Nephron progenitor cell (in vitro differentiated cells): ENCODE measurements at regions not wholly inside any gene's neighbourhood (a gene's known extent, or its start where the extent isn't known, plus 50 kb on each side); places are given as distances from the start of the nearest gene placed in this dataset.

ENCODE experiments used
- DNase-seq: peaks from one replicate; pipeline ENCODE4 v3.0.0; 2021
- H3K27ac Mint-ChIP-seq: 2 replicates; pipeline ENCODE4 v1.8.0; 2021; ENCODE audit warnings: mild to moderate bottlenecking, moderate library complexity, mixed read lengths
- H3K27me3 Mint-ChIP-seq: 2 replicates; pipeline ENCODE4 v1.8.0; 2021; ENCODE audit warnings: mild to moderate bottlenecking, low read depth, mixed read lengths; ENCODE audit not compliant: poor library complexity
- H3K36me3 Mint-ChIP-seq: 2 replicates; pipeline ENCODE4 v1.8.0; 2021; ENCODE audit warnings: low read depth, mixed read lengths
- H3K4me1 Mint-ChIP-seq: 2 replicates; pipeline ENCODE4 v1.8.0; 2021; ENCODE audit warnings: mixed read lengths
- H3K4me3 Mint-ChIP-seq: 2 replicates; pipeline ENCODE4 v1.8.0; 2021; ENCODE audit warnings: mild to moderate bottlenecking, moderate library complexity, mixed read lengths
- H3K9me3 Mint-ChIP-seq: 2 replicates; pipeline ENCODE4 v1.8.0; 2021; ENCODE audit warnings: mild to moderate bottlenecking, moderate library complexity, mixed read lengths
- CTCF ChIP-seq: fragments of 200-600 bp; sonication (generic); IDR thresholded peaks from 2 replicates; pipeline ENCODE4 v1.5.0; 2021; ENCODE audit warnings: antibody characterized with exemption

GRCh38 chr5:87156631-87157030, 111.1 kb upstream of the RASA1 start:
- no peak for TF ChIP-seq CTCF
- Mint-ChIP-seq H3K36me3 (no peaks in the 10 kb centered on the region), H3K27ac (no peak overlapping the region), H3K9me3 (no peaks in the 10 kb centered on the region), H3K27me3 (peaks cover 3% of the 10 kb centered on the region), H3K4me3 (no peak overlapping the region), H3K4me1 (peaks cover 15% of the 10 kb centered on the region)
- no peak for DNase-seq

GRCh38 chr5:87164409-87164808, 103.3 kb upstream of the RASA1 start:
- no peak overlapping the region for H3K4me3 Mint-ChIP-seq
- H3K27me3 Mint-ChIP-seq, result peaks cover 3% of the 10 kb centered on the region
- H3K9me3 Mint-ChIP-seq, result no peaks in the 10 kb centered on the region

GRCh38 chr5:87169300-87169991, 98.2 kb upstream of the RASA1 start:
- no peaks in the 10 kb centered on the region for H3K27me3 Mint-ChIP-seq
- DNase-seq, result no peak
- no peak for TF ChIP-seq CTCF
- H3K36me3 Mint-ChIP-seq, result no peaks in the 10 kb centered on the region
- H3K4me1 Mint-ChIP-seq, result peaks cover 13% of the 10 kb centered on the region
- H3K27ac Mint-ChIP-seq, result no peak overlapping the region
- no peak overlapping the region for H3K4me3 Mint-ChIP-seq
- H3K9me3 Mint-ChIP-seq, result no peaks in the 10 kb centered on the region

More at GRCh38 chr5:87164409-87164808, 103.3 kb upstream of the RASA1 start:
- Mint-ChIP-seq H3K4me1 (peaks cover 6% of the 10 kb centered on the region), H3K36me3 (no peaks in the 10 kb centered on the region), H3K27ac (no peak overlapping the region)
- no peak for DNase-seq
- no peak for TF ChIP-seq CTCF

GRCh38 chr5:87170799-87171198, 96.9 kb upstream of the RASA1 start:
- no peak for DNase-seq
- no peaks in the 10 kb centered on the region for H3K9me3 Mint-ChIP-seq
- TF ChIP-seq CTCF, result no peak
- no peak overlapping the region for H3K27ac Mint-ChIP-seq
- no peaks in the 10 kb centered on the region for H3K36me3 Mint-ChIP-seq
- no peaks in the 10 kb centered on the region for H3K27me3 Mint-ChIP-seq
- no peak overlapping the region for H3K4me3 Mint-ChIP-seq
- H3K4me1 Mint-ChIP-seq, result peaks cover 13% of the 10 kb centered on the region

- Mint-ChIP-seq H3K9me3 (no peaks in the 10 kb centered on the region), H3K27me3 (peaks cover 5% of the 10 kb centered on the region), H3K36me3 (no peaks in the 10 kb centered on the region), H3K4me1 (no peaks in the 10 kb centered on the region), H3K27ac (no peak overlapping the region), H3K4me3 (no peak overlapping the region)
- TF ChIP-seq CTCF, result no peak
- no peak for DNase-seq
These were observed 85.0 kb upstream of the RASA1 start for GRCh38 chr5:87182649-87183048.

GRCh38 chr5:87183896-87184295, 83.8 kb upstream of the RASA1 start:
- Mint-ChIP-seq H3K27me3 (peaks cover 5% of the 10 kb centered on the region), H3K4me1 (no peaks in the 10 kb centered on the region), H3K36me3 (no peaks in the 10 kb centered on the region), H3K4me3 (no peak overlapping the region), H3K9me3 (no peaks in the 10 kb centered on the region), H3K27ac (no peak overlapping the region)
- no peak for TF ChIP-seq CTCF
- DNase-seq, result no peak
